ENCODE measurements at regions not wholly inside any gene's neighbourhood (a gene's known extent, or its start where the extent isn't known, plus 50 kb on each side); places are given as distances from the start of the nearest gene placed in this dataset.
A peak's percentile ranks its signal among the peaks of the same experiment; 100 is the strongest.

- DNase-seq = peak in 1 of 2 experiments; percentile 35
Measured at GRCh38 chr21:38997051-38997842, 186.0 kb downstream of the PSMG1 start.

GRCh38 chr21:38996355-38996754 is 186.9 kb downstream of the PSMG1 start:
- no peak for DNase-seq

GRCh38 chr21:38995731-38996130 is 187.5 kb downstream of the PSMG1 start:
- DNase-seq = no peak

GRCh38 chr21:38995071-38995669 is 188.1 kb downstream of the PSMG1 start:
- no peak for DNase-seq

- no peak for DNase-seq
Measured at GRCh38 chr21:38994042-38994441, 188.3 kb downstream of the ETS2 start.

GRCh38 chr21:38993561-38993960 is 187.8 kb downstream of the ETS2 start:
- DNase-seq = no peak

GRCh38 chr21:38992737-38993136 is 187.0 kb downstream of the ETS2 start:
- no peak for DNase-seq

GRCh38 chr21:38990424-38990794 is 184.7 kb downstream of the ETS2 start:
- no peak for DNase-seq

- peak in 1 of 2 experiments; percentile 27 for DNase-seq
Measured at GRCh38 chr21:38989745-38990423, 184.2 kb downstream of the ETS2 start.

- no peak for DNase-seq
Measured at GRCh38 chr21:38989379-38989744, 183.6 kb downstream of the ETS2 start.

GRCh38 chr21:38988509-38989378 is 183.0 kb downstream of the ETS2 start:
- peak; percentile 32 to 66 for DNase-seq

GRCh38 chr21:38987633-38988508 is 182.1 kb downstream of the ETS2 start:
- DNase-seq = peak in 1 of 2 experiments; percentile 38

- DNase-seq = peak in 1 of 2 experiments; percentile 56
Measured at GRCh38 chr21:38986806-38987632, 181.3 kb downstream of the ETS2 start.

GRCh38 chr21:38986406-38986805 is 180.7 kb downstream of the ETS2 start:
- no peak for DNase-seq

- peak; percentile 96 to 99 for DNase-seq
Measured at GRCh38 chr21:38985568-38986378, 180.0 kb downstream of the ETS2 start.

GRCh38 chr21:38984982-38985567 is 179.3 kb downstream of the ETS2 start:
- no peak for DNase-seq

- no peak for DNase-seq
Measured at GRCh38 chr21:38984568-38984967, 178.8 kb downstream of the ETS2 start.

- no peak for DNase-seq
Measured at GRCh38 chr21:38983560-38983959, 177.8 kb downstream of the ETS2 start.

GRCh38 chr21:38982804-38983203 is 177.1 kb downstream of the ETS2 start:
- no peak for DNase-seq

- no peak for DNase-seq
Measured at GRCh38 chr21:38982096-38982495, 176.4 kb downstream of the ETS2 start.

All from NCI-H524 (cell line).